ENCODE measurements at regions not wholly inside any gene's neighbourhood (a gene's known extent, or its start where the extent isn't known, plus 50 kb on each side); places are given as distances from the start of the nearest gene placed in this dataset.
A peak's percentile ranks its signal among the peaks of the same experiment; 100 is the strongest.

DNA sequence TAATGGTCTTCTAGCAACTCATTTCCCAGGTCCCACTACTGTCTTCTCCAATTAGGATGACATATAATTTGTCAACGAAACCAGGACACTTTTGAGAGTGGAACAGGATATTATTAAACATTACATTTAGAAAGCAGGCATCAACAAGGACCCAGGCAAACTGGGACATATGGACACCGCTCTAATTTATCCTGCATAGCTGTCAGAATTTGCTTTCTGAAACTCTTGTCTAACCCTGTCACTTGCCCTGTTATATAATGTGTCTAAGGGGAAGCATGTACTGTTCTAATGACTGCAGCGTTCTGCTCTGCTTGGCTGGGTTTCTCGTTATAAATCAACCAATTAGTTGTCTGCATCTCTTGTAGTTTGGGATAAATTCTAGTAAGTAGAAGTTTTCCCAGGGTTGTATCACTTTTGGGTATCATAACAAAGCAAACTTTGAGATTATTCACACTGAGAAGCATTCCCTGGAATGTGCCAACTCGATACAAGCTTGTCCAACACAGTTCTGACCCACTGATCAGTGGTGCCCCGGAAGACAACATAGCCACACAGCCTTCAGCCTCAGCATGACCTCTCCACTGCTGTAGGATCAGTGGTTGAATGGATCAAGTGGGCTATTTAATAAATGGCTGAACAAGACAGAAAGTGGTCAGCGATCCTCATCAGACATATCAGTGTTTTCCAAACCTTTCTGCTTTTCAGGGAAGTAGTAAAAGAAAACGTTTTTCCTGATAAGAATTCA is 228.1 kb downstream of the KIF20B start:
- H3K4me3 ChIP-seq = no peak overlapping the region
- in situ Hi-C loops (cut with MboI; ENCODE audit: low pct_unique_long_range_greater_than_20kb in 2 of 9, low sequenced_read_pairs in 9 of 9, unreplicated experiment in 9 of 9) = no loop called here
- no peaks in the 10 kb centered on the region for H3K4me1 ChIP-seq (replicated peaks in 1 of 2)
- ATAC-seq (replicated peaks in 6 of 8) = no peak
- 0 to 87% (median 68%) methylated on average over 1 to 8 of the region's 8 CpGs for WGBS, 10 experiments
- H3K27ac ChIP-seq = no peak overlapping the region

DNA sequence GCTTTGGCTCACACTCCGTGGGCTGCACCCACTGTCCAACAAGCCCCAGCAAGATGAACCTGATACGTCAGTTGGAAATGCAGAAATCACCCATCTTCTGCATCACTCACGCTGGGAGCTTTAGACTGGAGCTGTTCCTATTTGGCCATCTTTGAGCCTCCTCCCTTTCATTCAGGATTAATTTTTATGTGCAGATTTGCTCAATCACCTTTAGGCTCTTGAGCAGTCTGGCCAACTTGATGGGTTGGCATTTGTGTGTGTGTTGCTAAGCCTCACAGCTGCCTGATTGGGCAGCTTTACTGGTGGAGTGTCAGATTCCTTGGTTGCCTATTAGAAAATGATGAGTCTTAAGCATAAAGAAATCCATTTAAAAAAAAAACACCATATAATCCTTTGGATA is 236.1 kb downstream of the KIF20B start:
- no peak overlapping the region for H3K4me3 ChIP-seq
- H3K27ac ChIP-seq = no peak overlapping the region
- WGBS, 10 experiments = 51 to 100% (median 90%) methylated on average over 1 to 3 of the region's 3 CpGs; no CpG with 5 or more reads in 4 of the 10 experiments
- H3K4me1 ChIP-seq (replicated peaks in 1 of 2) = no peaks in the 10 kb centered on the region
- ATAC-seq (replicated peaks in 6 of 8) = no peak
- in situ Hi-C loops (cut with MboI; ENCODE audit: low pct_unique_long_range_greater_than_20kb in 2 of 9, low sequenced_read_pairs in 9 of 9, unreplicated experiment in 9 of 9) = no loop called here

- in situ Hi-C loops (cut with MboI; ENCODE audit: low pct_unique_long_range_greater_than_20kb in 2 of 9, low sequenced_read_pairs in 9 of 9, unreplicated experiment in 9 of 9) = no loop called here
Observed at GRCh38 chr10:89940076-89940475, 238.7 kb downstream of the KIF20B start.

DNA sequence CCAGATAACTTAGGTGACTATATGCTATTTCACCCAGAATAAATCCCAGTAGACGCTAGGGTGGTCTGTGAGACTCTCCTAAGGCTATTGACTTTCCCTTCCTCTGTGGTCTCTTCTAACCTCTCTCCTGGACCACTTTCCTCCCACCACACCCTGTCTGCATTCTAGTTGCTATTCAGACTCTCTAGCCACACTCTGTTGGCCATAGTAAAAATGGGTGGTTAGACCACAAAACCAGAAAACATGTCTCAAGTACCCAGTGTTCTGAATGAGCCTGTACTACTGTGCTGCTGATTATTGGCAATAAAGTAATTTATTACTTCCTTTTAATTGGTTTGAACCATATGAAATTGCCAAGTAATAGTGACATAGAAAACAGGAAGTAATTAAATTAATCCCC is 240.8 kb downstream of the KIF20B start:
- 0 to 80% (median 17%) methylated on average over 1 of the region's 1 CpG; no CpG with 5 or more reads in 5 of the 10 experiments for WGBS, 10 experiments
- Histone ChIP-seq H3K4me1 (replicated peaks in 1 of 2) (no peaks in the 10 kb centered on the region), H3K4me3 (no peak overlapping the region), H3K27ac (no peak overlapping the region)
- no peak for ATAC-seq (replicated peaks in 6 of 8)
- in situ Hi-C loops (cut with MboI; ENCODE audit: low pct_unique_long_range_greater_than_20kb in 2 of 9, low sequenced_read_pairs in 9 of 9, unreplicated experiment in 9 of 9) = no loop called here

More at GRCh38 chr10:89940076-89940475, 238.7 kb downstream of the KIF20B start:
- 11 to 100% (median 100%) methylated on average over 1 of the region's 1 CpG; no CpG with 5 or more reads in 4 of the 10 experiments for WGBS, 10 experiments
- H3K4me1 ChIP-seq (replicated peaks in 1 of 2) = no peaks in the 10 kb centered on the region
- no peak overlapping the region for H3K27ac ChIP-seq
- no peak for ATAC-seq (replicated peaks in 6 of 8)
- no peak overlapping the region for H3K4me3 ChIP-seq

DNA sequence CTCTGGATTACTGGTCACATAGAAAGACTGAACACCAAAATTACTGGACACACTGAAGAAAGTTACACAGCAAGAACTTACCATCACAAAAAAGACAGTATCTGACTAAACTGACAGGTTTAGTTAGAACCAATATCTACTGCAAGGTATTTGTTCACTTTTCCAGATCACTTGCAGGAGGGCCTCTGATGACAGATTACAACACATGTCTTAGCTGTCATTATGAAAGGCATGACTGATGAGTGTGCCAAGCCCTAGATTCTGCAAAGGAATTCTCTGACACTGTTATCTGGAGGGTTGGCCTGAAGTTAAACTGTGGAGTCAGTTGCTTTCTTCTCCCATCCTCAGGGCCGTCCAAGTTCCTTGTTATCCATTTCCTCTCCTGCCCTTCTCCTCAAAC is 242.7 kb downstream of the KIF20B start:
- WGBS, 10 experiments = 0 to 100% (median 83%) methylated on average over 1 of the region's 1 CpG; no CpG with 5 or more reads in 5 of the 10 experiments
- in situ Hi-C loops (cut with MboI; ENCODE audit: low pct_unique_long_range_greater_than_20kb in 2 of 9, low sequenced_read_pairs in 9 of 9, unreplicated experiment in 9 of 9) = no loop called here
- H3K4me1 ChIP-seq (replicated peaks in 1 of 2) = no peaks in the 10 kb centered on the region
- no peak overlapping the region for H3K4me3 ChIP-seq
- no peak for ATAC-seq (replicated peaks in 6 of 8)
- no peak overlapping the region for H3K27ac ChIP-seq

DNA sequence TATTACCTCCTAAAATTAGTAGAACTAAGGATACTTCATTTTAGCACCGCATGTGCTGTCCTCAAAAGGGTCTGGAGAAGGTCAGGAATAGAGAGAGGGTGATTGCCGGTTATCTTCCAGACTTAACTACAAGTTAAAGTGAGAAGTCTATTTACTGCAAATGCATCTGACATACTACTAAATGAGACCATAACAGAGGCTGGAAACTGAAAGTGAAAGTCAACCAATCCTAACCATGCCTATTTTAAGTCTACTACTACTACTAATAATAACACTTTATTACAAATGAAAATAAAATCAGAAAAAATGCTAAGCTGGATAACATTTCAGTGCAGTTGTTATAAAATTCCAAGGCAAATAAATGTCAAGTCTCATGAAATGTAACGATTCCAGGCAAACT is 244.7 kb downstream of the KIF20B start:
- no peak overlapping the region for H3K27ac ChIP-seq
- in situ Hi-C loops (cut with MboI; ENCODE audit: low pct_unique_long_range_greater_than_20kb in 2 of 9, low sequenced_read_pairs in 9 of 9, unreplicated experiment in 9 of 9) = no loop called here
- no peaks in the 10 kb centered on the region for H3K4me1 ChIP-seq (replicated peaks in 1 of 2)
- peak in 1 of 8 experiments; percentile 22 for ATAC-seq (replicated peaks in 6 of 8)
- no peak overlapping the region for H3K4me3 ChIP-seq
- 12 to 100% (median 75%) methylated on average over 1 to 3 of the region's 3 CpGs for WGBS, 10 experiments

- no peak for ATAC-seq (replicated peaks in 6 of 8)
- in situ Hi-C loops (cut with MboI; ENCODE audit: low pct_unique_long_range_greater_than_20kb in 2 of 9, low sequenced_read_pairs in 9 of 9, unreplicated experiment in 9 of 9) = no loop called here
- H3K4me3 ChIP-seq = no peak overlapping the region
- H3K4me1 ChIP-seq (replicated peaks in 1 of 2) = no peaks in the 10 kb centered on the region
- H3K27ac ChIP-seq = no peak overlapping the region
Observed at GRCh38 chr10:89949496-89949895, 248.1 kb downstream of the KIF20B start.

- 0 to 100% (median 67%) methylated on average over 1 of the region's 1 CpG; no CpG with 5 or more reads in 5 of the 10 experiments for WGBS, 10 experiments
- in situ Hi-C loops (cut with MboI; ENCODE audit: low pct_unique_long_range_greater_than_20kb in 2 of 9, low sequenced_read_pairs in 9 of 9, unreplicated experiment in 9 of 9) = no loop called here
- ATAC-seq (replicated peaks in 6 of 8) = peak in 1 of 8 experiments; percentile 73
- Histone ChIP-seq H3K4me3 (no peak overlapping the region), H3K4me1 (replicated peaks in 1 of 2) (no peaks in the 10 kb centered on the region), H3K27ac (no peak overlapping the region)
Observed at GRCh38 chr10:89952325-89952724, 250.9 kb downstream of the KIF20B start.

DNA sequence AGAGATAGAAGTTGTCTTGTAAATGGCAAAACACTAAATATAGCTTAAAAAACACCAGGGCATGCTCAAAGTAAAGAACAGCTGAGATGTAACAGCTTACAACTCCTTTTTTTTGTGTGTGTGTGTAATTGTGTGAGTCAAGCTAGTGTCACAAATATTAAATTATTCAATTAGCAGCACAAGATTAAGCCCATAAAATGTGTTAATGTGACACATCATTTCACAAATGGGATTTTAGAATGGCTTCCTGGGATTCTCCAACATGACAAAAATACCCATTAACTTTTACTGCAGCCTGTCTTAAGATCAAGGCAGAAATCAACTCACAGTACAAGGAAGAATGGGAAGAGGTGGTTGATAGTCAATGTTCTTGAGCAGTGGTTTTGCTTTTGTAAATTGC is 251.4 kb downstream of the KIF20B start:
- in situ Hi-C loops (cut with MboI; ENCODE audit: low pct_unique_long_range_greater_than_20kb in 2 of 9, low sequenced_read_pairs in 9 of 9, unreplicated experiment in 9 of 9) = no loop called here
- Histone ChIP-seq H3K27ac (no peak overlapping the region), H3K4me3 (no peak overlapping the region), H3K4me1 (replicated peaks in 1 of 2) (no peaks in the 10 kb centered on the region)
- peak in 1 of 8 experiments; percentile 19 for ATAC-seq (replicated peaks in 6 of 8)

DNA sequence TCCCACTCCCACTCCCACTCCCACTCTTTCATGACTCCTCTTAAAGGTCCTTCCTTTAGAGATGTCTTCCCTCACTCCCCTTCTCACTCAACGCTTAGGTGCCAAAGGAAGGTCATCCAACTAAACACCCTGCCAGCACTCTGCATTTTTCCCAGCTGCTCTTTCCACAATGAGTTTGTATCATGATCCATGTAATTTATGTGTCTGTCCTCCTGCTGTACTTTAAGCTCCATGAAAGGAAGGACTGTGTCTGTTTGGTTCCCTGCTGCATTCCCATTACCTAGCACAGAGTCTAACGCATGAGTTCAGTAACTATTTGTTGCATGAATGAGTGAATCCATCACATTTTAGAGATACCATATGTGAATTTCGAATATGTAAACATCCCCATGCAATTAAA is 252.7 kb downstream of the KIF20B start:
- H3K4me1 ChIP-seq (replicated peaks in 1 of 2) = no peaks in the 10 kb centered on the region
- no peak overlapping the region for H3K4me3 ChIP-seq
- WGBS, 10 experiments = 0 to 83% (median 75%) methylated on average over 1 to 3 of the region's 3 CpGs; no CpG with 5 or more reads in 3 of the 10 experiments
- H3K27ac ChIP-seq = no peak overlapping the region
- in situ Hi-C loops (cut with MboI; ENCODE audit: low pct_unique_long_range_greater_than_20kb in 2 of 9, low sequenced_read_pairs in 9 of 9, unreplicated experiment in 9 of 9) = no loop called here
- ATAC-seq (replicated peaks in 6 of 8) = peak in 1 of 8 experiments; percentile 48

DNA sequence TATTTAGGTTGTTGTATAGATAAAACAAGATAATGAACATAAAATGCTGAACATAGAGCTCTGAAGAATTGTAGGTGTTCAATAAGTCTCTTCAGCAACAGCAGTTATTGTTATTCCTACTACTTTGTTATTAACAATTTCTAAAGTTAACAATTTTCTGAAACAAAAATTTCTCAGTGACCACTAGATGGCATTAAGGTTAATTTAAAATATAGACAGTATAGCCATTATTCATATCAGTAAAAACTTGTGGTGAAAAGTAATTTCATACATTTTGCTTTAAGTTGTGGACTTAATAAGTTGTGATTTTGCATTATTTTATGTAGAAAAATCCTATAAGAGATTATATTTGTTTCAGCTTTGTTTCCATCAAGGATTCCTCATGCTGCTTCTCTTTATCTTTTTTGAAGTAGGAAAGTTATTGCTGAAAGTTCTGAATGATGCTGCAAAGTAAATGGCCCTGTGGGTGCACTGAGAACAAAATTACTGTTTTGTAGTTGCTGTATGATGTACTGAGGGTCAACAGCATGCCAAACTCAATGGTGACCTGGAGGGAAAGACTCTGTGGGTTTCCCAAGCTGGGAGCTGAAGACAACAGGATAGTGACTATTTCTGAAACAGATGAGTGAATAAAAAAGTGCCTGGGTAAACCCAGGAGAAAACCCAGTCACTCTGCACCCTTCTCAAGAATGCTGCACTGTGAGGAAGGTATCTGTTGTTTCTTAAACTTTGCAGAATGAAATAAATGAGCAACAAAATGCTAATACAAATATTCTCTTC is 253.6 kb downstream of the KIF20B start:
- H3K4me1 ChIP-seq (replicated peaks in 1 of 2) = no peaks in the 10 kb centered on the region
- ATAC-seq (replicated peaks in 6 of 8) = no peak
- in situ Hi-C loops (cut with MboI; ENCODE audit: low pct_unique_long_range_greater_than_20kb in 2 of 9, low sequenced_read_pairs in 9 of 9, unreplicated experiment in 9 of 9) = no loop called here
- no peak overlapping the region for H3K27ac ChIP-seq
- no peak overlapping the region for H3K4me3 ChIP-seq

- in situ Hi-C loops (cut with MboI; ENCODE audit: low pct_unique_long_range_greater_than_20kb in 2 of 9, low sequenced_read_pairs in 9 of 9, unreplicated experiment in 9 of 9) = no loop called here
- Histone ChIP-seq H3K4me3 (no peak overlapping the region), H3K27ac (no peak overlapping the region), H3K4me1 (replicated peaks in 1 of 2) (no peaks in the 10 kb centered on the region)
- no peak for ATAC-seq (replicated peaks in 6 of 8)
- 7 to 100% (median 73%) methylated on average over 1 to 7 of the region's 7 CpGs for WGBS, 10 experiments
Observed at GRCh38 chr10:89959433-89960110, 258.2 kb downstream of the KIF20B start.

GRCh38 chr10:89963451-89964102 is 262.2 kb downstream of the KIF20B start:
- in situ Hi-C loops (cut with MboI; ENCODE audit: low pct_unique_long_range_greater_than_20kb in 2 of 9, low sequenced_read_pairs in 9 of 9, unreplicated experiment in 9 of 9) = no loop called here
- no peak overlapping the region for H3K27ac ChIP-seq
- H3K4me1 ChIP-seq (replicated peaks in 1 of 2) = peaks cover 0 to 6% of the 10 kb centered on the region in 2 donors
- no peak overlapping the region for H3K4me3 ChIP-seq
- WGBS, 10 experiments = 17 to 100% (median 83%) methylated on average over 2 of the region's 2 CpGs; no CpG with 5 or more reads in 5 of the 10 experiments
- no peak for ATAC-seq (replicated peaks in 6 of 8)

Data from motor neuron (in vitro differentiated cells).